GM18499 (cell line): ENCODE measurements at regions not wholly inside any gene's neighbourhood (a gene's known extent, or its start where the extent isn't known, plus 50 kb on each side); places are given as distances from the start of the nearest gene placed in this dataset.
A peak's percentile ranks its signal among the peaks of the same experiment; 100 is the strongest.
"Not testable (repeated sequence)": the region's sequence is repeated elsewhere in the genome, so short reads cannot be mapped to it uniquely, and the experiment has no call there.

Experiments
- ATAC-seq: cut with Tn5 transposase; IDR thresholded peaks from one replicate; pipeline ENCODE4 v1.9.1; 2021; ENCODE audit warnings: moderate number of reproducible peaks; ENCODE audit not compliant: insufficient read depth, unreplicated experiment

DNA sequence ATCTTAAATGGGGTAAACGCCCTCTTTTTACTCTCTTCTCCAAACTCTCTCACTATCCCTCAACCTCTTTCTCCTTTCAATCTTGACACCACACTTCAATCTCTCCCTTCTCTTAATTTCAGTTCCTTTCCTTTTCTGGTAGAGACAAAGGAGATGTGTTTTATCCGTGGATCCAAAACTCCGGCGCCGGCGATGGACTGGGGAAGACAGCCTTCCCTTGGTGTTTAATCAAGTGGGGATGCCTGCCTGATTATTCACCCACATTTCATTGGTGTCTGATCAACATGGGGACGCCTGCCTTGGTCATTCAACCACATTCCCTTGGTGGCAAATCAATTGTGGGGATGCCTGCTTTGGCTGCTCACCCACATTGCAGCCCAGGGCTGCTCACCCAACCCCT, 205.3 kb upstream of the FKBP1C start:
- ATAC-seq, result not testable (repeated sequence)

DNA sequence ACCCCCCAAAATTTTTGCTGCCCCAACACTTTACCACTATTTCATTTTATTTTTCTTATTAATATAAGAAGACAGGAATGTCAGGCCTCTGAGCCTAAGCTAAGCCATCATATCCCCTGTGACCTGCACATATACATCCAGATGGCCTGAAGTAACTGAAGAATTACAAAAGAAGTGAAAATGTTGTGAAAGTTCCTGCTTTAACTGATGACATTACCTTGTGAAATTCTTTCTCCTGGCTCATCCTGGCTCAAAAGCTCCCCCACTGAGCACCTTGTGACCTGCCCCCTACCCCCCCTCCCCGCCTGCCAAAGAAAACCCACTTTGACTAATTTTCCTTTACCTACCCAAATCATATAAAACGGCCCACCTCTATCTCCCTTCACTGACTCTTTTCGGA, 200.3 kb upstream of the FKBP1C start:
- ATAC-seq, result not testable (repeated sequence)

GRCh38 chr6:63014290-63014689, 197.0 kb upstream of the FKBP1C start:
- ATAC-seq, result no peak

DNA sequence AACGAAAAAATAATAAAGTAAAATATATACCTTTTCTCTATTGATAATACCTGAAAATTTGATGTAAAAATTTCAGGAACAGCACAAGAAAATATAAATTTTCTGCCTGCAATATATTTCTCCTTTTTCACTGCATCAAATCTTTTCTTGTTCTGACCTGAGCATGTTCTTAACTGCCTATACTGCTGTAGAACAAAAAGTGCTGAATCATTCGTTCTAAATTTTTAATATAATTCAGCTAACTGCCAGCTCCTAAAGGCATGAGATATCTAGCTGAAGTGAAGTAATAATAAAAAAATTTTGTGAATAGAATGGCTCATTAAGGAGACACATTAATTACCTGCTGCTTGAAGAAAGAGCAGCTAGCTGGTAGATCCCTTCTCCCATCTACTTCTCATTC, 188.6 kb upstream of the FKBP1C start:
- ATAC-seq, result no peak

GRCh38 chr6:63023726-63024125, 187.5 kb upstream of the FKBP1C start:
- ATAC-seq, result no peak

DNA sequence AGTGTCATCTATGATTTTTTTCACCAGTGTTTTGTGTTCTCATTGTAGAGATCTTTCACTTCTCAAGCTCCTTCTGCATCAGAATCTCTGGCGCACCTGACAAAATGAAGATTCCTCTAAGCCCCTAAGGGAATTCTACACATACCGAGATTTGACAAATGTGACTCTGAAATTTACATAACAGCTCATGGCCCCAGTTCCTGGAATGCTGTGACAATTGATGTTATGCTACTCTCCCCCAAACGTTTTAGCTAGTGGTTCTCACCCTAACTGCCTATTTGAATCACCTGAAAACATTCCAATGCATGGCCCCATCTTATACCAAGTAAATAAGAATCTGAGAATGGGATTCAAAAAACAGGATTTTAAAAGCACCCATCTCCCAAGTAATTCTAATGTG, 162.1 kb upstream of the FKBP1C start:
- no peak for ATAC-seq

- not testable (repeated sequence) for ATAC-seq
These were observed 158.1 kb upstream of the FKBP1C start for GRCh38 chr6:63053206-63053605.

DNA sequence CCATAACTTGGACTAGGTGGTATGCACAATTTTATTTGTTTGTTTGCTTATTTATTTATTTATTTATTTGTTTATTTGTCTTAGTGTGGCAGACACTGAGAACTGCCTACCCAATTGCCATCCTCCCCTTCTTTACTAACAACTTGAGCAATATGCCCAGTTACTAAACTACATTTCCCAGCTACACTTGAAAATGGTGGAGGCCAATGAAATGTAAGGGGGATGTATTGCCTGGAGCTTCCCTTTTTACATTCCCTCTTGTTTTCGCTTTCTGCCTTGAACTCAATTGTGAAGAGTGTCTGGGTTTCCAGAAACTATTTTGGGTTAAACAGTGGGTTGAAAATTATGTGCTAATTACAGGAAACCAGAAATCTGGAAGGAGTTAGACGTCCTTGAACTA, 152.7 kb upstream of the FKBP1C start:
- ATAC-seq, result no peak

GRCh38 chr6:63063631-63064271, 147.5 kb upstream of the FKBP1C start:
- no peak for ATAC-seq

DNA sequence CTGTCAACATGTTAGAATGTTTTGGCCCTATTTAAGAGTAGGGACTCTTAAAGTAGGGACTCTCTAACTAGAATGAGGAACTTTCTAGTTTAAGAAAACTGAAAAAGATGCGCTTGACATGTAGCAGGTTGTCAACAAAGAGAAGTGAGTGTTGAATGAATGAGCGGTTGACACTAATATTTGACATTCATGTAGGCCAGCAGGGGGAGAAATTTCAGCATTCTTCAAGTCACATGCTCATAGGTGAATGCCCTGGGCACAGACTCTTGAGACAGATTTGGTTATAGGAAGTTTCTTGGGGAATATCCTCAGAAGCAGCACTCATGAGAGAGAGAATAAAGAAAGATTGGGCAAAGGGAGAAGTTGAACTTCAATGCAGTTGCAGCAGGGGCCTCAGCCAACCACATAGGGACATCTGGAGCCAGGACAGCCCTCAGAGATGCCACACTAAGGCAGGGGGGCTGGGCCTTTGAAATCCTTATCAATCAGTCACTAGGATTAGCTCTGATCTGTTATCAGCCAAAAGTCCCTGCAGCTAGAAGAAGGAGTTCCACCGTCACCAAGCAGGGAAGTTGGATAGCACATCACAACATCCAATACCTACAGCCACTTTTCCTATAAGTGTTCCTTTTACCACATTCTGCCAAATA, 145.1 kb upstream of the FKBP1C start:
- no peak for ATAC-seq

GRCh38 chr6:63094947-63095346, 116.3 kb upstream of the FKBP1C start:
- no peak for ATAC-seq

GRCh38 chr6:63097222-63097621, 114.0 kb upstream of the FKBP1C start:
- peak; percentile 54 for ATAC-seq

GRCh38 chr6:63098789-63099188, 112.5 kb upstream of the FKBP1C start:
- ATAC-seq, result no peak

- ATAC-seq, result no peak
These were observed 111.4 kb upstream of the FKBP1C start for GRCh38 chr6:63099772-63100459.

DNA sequence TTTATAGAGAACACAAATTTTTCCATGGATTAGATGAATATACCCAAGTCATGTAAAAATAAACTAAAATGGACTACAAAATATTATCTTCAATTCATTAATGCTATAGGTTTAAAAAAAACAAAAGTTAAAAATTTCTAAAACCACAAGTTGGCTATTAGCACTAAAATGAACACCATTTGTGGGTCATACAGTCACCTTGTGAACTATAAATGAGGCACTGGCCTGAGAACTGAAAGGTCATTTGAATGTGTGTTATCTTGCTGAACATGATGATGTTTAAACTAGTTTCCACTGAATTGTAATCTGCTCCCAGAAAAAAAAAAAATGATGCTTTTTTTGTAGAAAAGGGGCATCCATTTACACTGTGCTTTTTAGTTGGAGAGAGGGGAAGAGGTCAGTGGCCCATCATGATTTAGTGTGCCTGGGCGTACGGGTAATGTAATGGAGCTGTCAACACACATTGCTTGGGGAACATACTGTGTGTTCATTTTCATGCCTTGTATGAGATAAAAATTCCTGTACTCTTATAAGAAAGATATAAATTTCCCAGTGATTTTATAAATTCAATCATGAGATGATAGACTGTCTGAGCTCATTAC, 96.6 kb upstream of the FKBP1C start:
- no peak for ATAC-seq

DNA sequence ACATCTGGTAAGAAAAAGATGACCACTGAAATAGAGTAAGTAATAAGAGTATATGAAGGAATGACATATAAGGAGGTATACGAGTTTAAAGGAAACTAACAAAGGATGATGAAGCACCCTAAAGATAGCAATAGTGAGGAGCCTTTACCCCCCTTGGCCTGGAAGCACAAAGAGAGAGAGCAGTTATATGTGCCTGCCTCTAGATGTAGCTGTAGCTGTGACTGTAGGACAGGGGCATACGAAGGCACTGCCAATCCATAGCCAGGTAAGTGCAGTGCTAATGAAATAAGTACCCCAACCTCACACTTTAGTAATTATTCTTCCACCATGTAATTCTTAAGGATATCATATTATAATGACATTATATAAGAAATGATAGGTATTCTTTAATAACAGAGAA, 90.1 kb upstream of the FKBP1C start:
- ATAC-seq, result no peak

DNA sequence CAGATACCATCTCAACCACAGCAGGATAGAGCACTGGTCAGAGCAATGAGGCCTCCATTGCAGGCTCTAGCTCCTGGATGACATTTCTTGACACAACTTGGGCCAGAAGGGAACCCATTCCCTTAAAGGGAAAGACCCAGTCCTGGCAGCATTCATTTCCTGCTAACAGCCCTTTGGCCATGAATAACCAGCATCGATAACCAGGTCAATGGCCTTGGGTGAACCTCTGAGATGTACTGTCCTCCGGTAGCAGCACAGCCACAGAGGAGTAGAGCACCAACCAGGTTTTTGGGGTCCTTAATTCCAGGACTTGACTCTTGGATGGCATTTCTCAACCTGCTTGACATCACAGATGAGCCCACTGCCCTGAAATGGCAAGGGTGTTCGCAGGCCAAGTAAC, 71.2 kb upstream of the FKBP1C start:
- ATAC-seq, result no peak

GRCh38 chr6:63140692-63141318, 70.5 kb upstream of the FKBP1C start:
- no peak for ATAC-seq

GRCh38 chr6:63149730-63150129, 61.5 kb upstream of the FKBP1C start:
- no peak for ATAC-seq

- no peak for ATAC-seq
These were observed 56.7 kb upstream of the FKBP1C start for GRCh38 chr6:63154535-63154934.
